BJ (cell line): ENCODE measurements at regions not wholly inside any gene's neighbourhood (a gene's known extent, or its start where the extent isn't known, plus 50 kb on each side); places are given as distances from the start of the nearest gene placed in this dataset.

Experiments
- CTCF ChIA-PET: fragments of 350-600 bp; formaldehyde crosslinking; extraction: SDS; loops from one replicate; lab custom pipeline; 2021; ENCODE audit warnings: antibody characterized with exemption, inconsistent platforms; lab: Yijun Ruan, JAX
- POLR2A ChIA-PET: fragments of 300-600 bp; sonication (Branson Sonifier 250); formaldehyde crosslinking; extraction: SDS; loops from one replicate; lab custom pipeline; 2021; ENCODE audit warnings: antibody characterized with exemption; lab: Charles Lee
- DNase-seq: peaks from one replicate; pipeline ENCODE4 v3.0.0-alpha.2; 2011; ENCODE audit warnings: low read depth
- H3K27me3 ChIP-seq: 2 replicates; pipeline ENCODE4 v1.6.0; 2011; ENCODE audit warnings: low read length; ENCODE audit not compliant: control insufficient read depth, insufficient read depth
- H3K36me3 ChIP-seq: 2 replicates; pipeline ENCODE4 v1.5.1; 2011; ENCODE audit warnings: low read length; ENCODE audit not compliant: control insufficient read depth, insufficient read depth
- H3K4me3 ChIP-seq: 2 replicates; pipeline ENCODE4 v1.5.1; 2011; ENCODE audit warnings: low read depth, mild to moderate bottlenecking, control low read depth, low read length
- TF ChIP-seq, protein P1 (sequence below): IDR thresholded peaks from 2 replicates; pipeline ENCODE4 v1.5.1; 2011; ENCODE audit warnings: low read depth, mild to moderate bottlenecking, control low read depth, inconsistent platforms, low read length, moderate library complexity; ENCODE audit not compliant: insufficient read depth

DNA sequence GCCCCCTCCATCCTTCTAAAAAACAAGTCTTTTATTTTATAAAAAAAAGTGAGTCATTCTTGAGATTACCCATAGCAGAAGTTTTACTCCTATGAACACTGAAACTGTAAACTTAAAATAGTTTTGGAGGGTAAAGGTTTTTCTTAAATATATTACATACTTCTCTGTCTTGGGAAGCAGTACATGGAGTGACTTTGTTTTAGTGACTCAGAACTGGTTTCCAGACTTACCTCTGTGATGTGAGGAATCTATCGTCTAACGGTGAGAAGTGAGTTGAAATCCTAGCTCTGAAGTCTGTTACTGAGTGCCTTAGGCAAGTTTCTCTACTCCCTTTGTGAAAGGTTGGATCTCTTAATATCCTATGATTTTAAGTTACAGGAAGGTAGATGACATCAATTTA is 176.3 kb upstream of the POU3F1 start:
- H3K36me3 ChIP-seq = no peaks in the 10 kb centered on the region
- no peaks in the 10 kb centered on the region; the same call in 1 of the 2 replicates for H3K27me3 ChIP-seq
- ChIA-PET POLR2A (no interaction called here), CTCF (interaction anchor here (0.7 kb wide), 1 partner anchor 13 kb away, joined by 3 read pairs; no protein-coding TSS in a partner anchor)
- TF ChIP-seq, protein P1, sequence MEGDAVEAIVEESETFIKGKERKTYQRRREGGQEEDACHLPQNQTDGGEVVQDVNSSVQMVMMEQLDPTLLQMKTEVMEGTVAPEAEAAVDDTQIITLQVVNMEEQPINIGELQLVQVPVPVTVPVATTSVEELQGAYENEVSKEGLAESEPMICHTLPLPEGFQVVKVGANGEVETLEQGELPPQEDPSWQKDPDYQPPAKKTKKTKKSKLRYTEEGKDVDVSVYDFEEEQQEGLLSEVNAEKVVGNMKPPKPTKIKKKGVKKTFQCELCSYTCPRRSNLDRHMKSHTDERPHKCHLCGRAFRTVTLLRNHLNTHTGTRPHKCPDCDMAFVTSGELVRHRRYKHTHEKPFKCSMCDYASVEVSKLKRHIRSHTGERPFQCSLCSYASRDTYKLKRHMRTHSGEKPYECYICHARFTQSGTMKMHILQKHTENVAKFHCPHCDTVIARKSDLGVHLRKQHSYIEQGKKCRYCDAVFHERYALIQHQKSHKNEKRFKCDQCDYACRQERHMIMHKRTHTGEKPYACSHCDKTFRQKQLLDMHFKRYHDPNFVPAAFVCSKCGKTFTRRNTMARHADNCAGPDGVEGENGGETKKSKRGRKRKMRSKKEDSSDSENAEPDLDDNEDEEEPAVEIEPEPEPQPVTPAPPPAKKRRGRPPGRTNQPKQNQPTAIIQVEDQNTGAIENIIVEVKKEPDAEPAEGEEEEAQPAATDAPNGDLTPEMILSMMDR = no peak
- H3K4me3 ChIP-seq = no peak overlapping the region
- DNase-seq = no peak

DNA sequence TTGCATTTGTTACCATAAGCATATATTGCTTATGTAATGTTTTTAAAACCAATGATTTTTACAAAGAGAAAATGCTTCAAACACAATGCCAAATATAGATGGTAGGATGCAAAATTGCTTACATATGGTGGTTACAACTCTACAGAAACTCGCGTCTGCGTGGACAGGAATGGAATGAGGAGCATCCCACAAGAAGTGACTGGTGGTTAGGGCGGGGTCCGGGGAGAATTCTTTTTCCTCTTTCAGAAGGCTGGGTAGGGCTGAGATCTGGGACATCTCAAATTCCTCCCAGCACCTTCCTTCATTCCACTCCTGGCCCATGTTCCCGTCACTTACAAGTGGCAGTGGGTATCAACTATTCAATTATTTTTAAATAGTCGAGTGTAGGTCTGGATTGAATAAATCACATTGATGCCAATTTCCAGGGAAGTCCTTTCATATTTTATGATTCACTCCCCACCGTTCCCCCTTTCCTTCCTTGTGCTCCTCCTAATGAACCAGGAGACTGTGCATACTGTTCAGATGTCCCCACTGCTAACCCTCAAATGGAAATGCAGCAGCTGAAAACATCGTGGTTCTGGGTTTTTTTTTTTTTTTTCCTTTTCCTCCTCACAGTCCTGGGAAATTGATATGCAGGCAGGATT is 174.5 kb upstream of the POU3F1 start:
- POLR2A ChIA-PET = interaction anchor here (0.5 kb wide), 1 partner anchor 119 kb away, joined by 3 read pairs; no protein-coding TSS in a partner anchor
- DNase-seq = peak; percentile 81
- TF ChIP-seq, protein P1 = no peak
- Histone ChIP-seq H3K4me3 (no peak overlapping the region), H3K27me3 (no peaks in the 10 kb centered on the region; the same call in 1 of the 2 replicates), H3K36me3 (no peaks in the 10 kb centered on the region)
- CTCF ChIA-PET = no interaction called here

DNA sequence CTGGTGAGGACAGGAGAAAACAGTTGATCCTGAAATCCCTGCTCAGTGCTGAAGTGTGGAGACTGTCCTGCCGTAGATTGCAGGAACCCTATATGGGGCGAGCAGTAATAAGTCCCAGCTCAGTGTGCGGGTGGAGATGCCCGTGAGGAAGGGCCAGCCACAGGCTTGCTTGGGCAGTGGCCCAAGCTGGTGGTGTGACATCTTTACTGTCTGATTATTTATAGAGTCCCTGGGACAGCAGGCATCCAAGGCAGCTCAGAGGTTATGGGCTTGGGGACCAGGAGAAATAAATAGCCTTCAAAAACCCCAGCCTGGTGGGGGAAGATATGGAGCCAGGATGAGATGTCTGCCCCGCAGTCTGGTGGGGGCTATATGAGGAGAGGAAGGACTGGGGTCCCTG is 170.7 kb upstream of the POU3F1 start:
- no peak overlapping the region for H3K4me3 ChIP-seq
- no peaks in the 10 kb centered on the region for H3K36me3 ChIP-seq
- POLR2A ChIA-PET = no interaction called here
- CTCF ChIA-PET = interaction anchor here (0.6 to 1.0 kb wide), 2 partner anchors 9 to 23 kb away, joined by 3 to 4 read pairs; no protein-coding TSS in a partner anchor
- no peak for DNase-seq
- no peaks in the 10 kb centered on the region; the same call in 1 of the 2 replicates for H3K27me3 ChIP-seq
- TF ChIP-seq, protein P1 = no peak

DNA sequence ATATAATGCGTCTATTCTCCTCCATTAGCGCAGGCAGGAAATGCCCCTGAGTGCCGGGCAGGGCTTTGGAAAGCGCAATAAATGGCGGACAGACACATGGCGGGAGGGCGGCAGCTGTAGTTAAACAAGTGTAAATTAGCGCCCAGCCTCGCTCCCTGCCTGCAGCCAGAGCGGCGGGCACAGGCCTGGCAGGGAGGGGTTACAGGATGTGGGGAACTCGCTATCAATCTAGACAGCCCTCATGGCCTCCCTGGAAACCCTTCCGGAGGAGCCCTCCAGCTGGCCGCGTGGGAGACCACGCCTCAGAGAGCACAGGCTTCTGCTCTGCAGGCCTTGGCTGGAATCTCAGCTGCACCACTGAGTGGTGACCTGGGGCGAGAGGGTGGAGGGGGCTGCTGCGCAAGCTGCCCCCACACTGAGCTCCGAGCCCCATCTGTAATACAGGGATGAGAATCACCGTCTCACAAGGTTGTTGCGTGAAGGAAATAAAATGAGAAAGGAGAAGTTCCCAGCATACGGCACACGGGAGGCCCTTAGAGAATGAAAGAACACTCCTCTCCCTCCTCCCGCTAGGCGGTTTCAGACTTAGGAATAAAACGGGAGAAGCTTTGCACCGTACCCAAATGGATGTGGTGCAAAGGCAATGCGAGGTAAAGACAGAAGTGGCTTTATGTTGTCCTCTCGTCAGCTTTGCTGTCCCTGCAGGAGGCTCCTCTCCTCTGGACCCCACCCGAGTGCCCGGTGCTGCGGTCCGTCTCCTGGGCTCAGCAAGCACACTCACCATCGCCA is 167.2 kb upstream of the POU3F1 start:
- H3K4me3 ChIP-seq = no peak overlapping the region
- no peaks in the 10 kb centered on the region; the same call in 1 of the 2 replicates for H3K27me3 ChIP-seq
- POLR2A ChIA-PET = no interaction called here
- DNase-seq = no peak
- CTCF ChIA-PET = interaction anchor here (0.7 to 1.0 kb wide), 2 partner anchors 19 to 29 kb away, joined by 3 read pairs; no protein-coding TSS in a partner anchor
- TF ChIP-seq, protein P1 = no peak
- no peaks in the 10 kb centered on the region for H3K36me3 ChIP-seq

DNA sequence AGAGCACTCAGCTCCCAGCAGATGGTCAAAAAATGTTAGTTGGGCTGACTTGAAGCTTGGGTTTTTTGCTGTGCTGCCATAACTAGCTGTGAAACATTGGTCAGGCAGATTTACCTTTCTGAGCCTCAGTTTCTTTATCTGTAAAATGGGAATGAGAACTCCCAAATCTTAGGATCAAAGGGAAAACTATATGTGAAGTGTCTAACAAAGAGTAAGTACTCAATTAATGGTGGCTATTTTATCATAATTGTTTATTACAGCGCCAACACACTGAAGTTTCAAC is 164.2 kb upstream of the POU3F1 start:
- Histone ChIP-seq H3K36me3 (no peaks in the 10 kb centered on the region), H3K27me3 (no peaks in the 10 kb centered on the region), H3K4me3 (no peak overlapping the region)
- POLR2A ChIA-PET = no interaction called here
- CTCF ChIA-PET = no interaction called here
- DNase-seq = no peak
- TF ChIP-seq, protein P1 = no peak
